Esophagus squamous epithelium (tissue), 5 donors: ENCODE measurements at regions not wholly inside any gene's neighbourhood (a gene's known extent, or its start where the extent isn't known, plus 50 kb on each side); places are given as distances from the start of the nearest gene placed in this dataset.

ENCODE experiments used
- DNase-seq: peaks from one replicate; lab custom pipeline; 2025; lab: John Stamatoyannopoulos, UW
- H3K27ac ChIP-seq, 4 donors: fragments of 200-600 bp; sonication (generic); one replicate each; pipeline ENCODE4 v1.5.1; 2016 to 2019; ENCODE audit warnings: mild to moderate bottlenecking in 1 of 4
- H3K27me3 ChIP-seq, 4 donors: fragments of 200-600 bp; sonication (generic); 1 replicate in 3 of 4; 2 replicates in 1 of 4; pipeline versions ENCODE4 v1.5.1 to v1.6.0; 2017 to 2021; ENCODE audit warnings: antibody characterized with exemption in 1 of 4
- H3K36me3 ChIP-seq, 3 donors: fragments of 200-600 bp; sonication (generic); one replicate each; pipeline ENCODE4 v1.5.1; 2016 to 2019
- H3K4me1 ChIP-seq, 3 donors: fragments of 200-600 bp; sonication (generic); one replicate each; pipeline ENCODE4 v1.5.1; 2017 to 2019
- H3K4me3 ChIP-seq, 4 donors: fragments of 200-600 bp; sonication (generic); 1 replicate in 3 of 4; 2 replicates in 1 of 4; pipeline ENCODE4 v1.5.1; 2016 to 2019; ENCODE audit warnings: mild to moderate bottlenecking in 2 of 4, moderate library complexity in 1 of 4
- H3K9me3 ChIP-seq, 3 donors: fragments of 200-600 bp; sonication (generic); one replicate each; pipeline ENCODE4 v1.5.1; 2016 to 2019
- CTCF ChIP-seq, 6 experiments: fragments of 450-650 bp in 4 of 6; fragments of 200-600 bp in 2 of 6; sonication (generic) in 2 of 6; IDR thresholded peaks; one replicate each; pipeline ENCODE4 v1.5.1; 2016 to 2019; ENCODE audit warnings: antibody characterized with exemption in 6 of 6, mild to moderate bottlenecking in 4 of 6, moderate library complexity in 4 of 6
- POLR2A ChIP-seq, 4 donors: fragments of 450-650 bp; IDR thresholded peaks; one replicate each; pipeline ENCODE4 v1.6.1; 2017; ENCODE audit warnings: antibody characterized with exemption in 4 of 4, mild to moderate bottlenecking in 4 of 4, moderate library complexity in 3 of 4
- WGBS, 2 donors: methylation state at CpG; one replicate each; pipeline ENCODE4 v1.1.5; 2018; 5-methylcytosine and 5-hydroxymethylcytosine counted together
- intact Hi-C: fragments of 100-400 bp; cut with DNase I; formaldehyde crosslinking; loops from one replicate; pipeline ENCODE4 v1.15.0; 2022
- donor health status: DM: yes; HTN: yes; CAD: no.

GRCh38 chr3:22495241-22495640 lies 707.9 kb upstream of the UBE2E2 start:
- no peaks in the 10 kb centered on the region for H3K4me1 ChIP-seq
- intact Hi-C loops, result no loop called here
- H3K36me3 ChIP-seq, result no peaks in the 10 kb centered on the region
- no peak overlapping the region for H3K27ac ChIP-seq
- no peaks in the 10 kb centered on the region for H3K27me3 ChIP-seq
- 47 to 54% methylated on average over 2 of the region's 2 CpGs for WGBS, 2 donors
- H3K9me3 ChIP-seq, result no peaks in the 10 kb centered on the region
- no peak overlapping the region for H3K4me3 ChIP-seq
- TF ChIP-seq POLR2A (IDR thresholded peaks at IDR 0.05), result no peak
- DNase-seq, result no peak

GRCh38 chr3:22495791-22496190 lies 707.3 kb upstream of the UBE2E2 start:
- H3K36me3 ChIP-seq, result no peaks in the 10 kb centered on the region
- no peak for TF ChIP-seq POLR2A (IDR thresholded peaks at IDR 0.05)
- no peak for TF ChIP-seq CTCF (IDR thresholded peaks at IDR 0.05)
- H3K27ac ChIP-seq, result no peak overlapping the region
- no peaks in the 10 kb centered on the region for H3K27me3 ChIP-seq
- no peaks in the 10 kb centered on the region for H3K4me1 ChIP-seq
- 15 to 32% methylated on average over 1 of the region's 1 CpG for WGBS, 2 donors
- no peak overlapping the region for H3K4me3 ChIP-seq
- H3K9me3 ChIP-seq, result no peaks in the 10 kb centered on the region
- DNase-seq, result no peak
- intact Hi-C loops, result no loop called here

- Histone ChIP-seq H3K27ac (no peak overlapping the region), H3K4me3 (no peak overlapping the region), H3K27me3 (no peaks in the 10 kb centered on the region), H3K36me3 (no peaks in the 10 kb centered on the region), H3K9me3 (no peaks in the 10 kb centered on the region), H3K4me1 (no peaks in the 10 kb centered on the region)
- WGBS, 2 donors, result 83 to 94% methylated on average over 1 of the region's 1 CpG
- TF ChIP-seq CTCF (IDR thresholded peaks at IDR 0.05) (no peak), POLR2A (IDR thresholded peaks at IDR 0.05) (no peak)
- intact Hi-C loops, result no loop called here
- DNase-seq, result no peak
Measured at GRCh38 chr3:22496641-22497040, 706.5 kb upstream of the UBE2E2 start.

GRCh38 chr3:22506871-22507270 lies 696.3 kb upstream of the UBE2E2 start:
- Histone ChIP-seq H3K36me3 (no peaks in the 10 kb centered on the region), H3K27me3 (no peaks in the 10 kb centered on the region), H3K9me3 (no peaks in the 10 kb centered on the region), H3K4me1 (no peaks in the 10 kb centered on the region), H3K27ac (no peak overlapping the region), H3K4me3 (no peak overlapping the region)
- intact Hi-C loops, result no loop called here
- DNase-seq, result no peak
- WGBS, 2 donors, result 27 to 50% methylated on average over 1 of the region's 1 CpG
- TF ChIP-seq CTCF (IDR thresholded peaks at IDR 0.05), result no peak
- TF ChIP-seq POLR2A (IDR thresholded peaks at IDR 0.05), result no peak

GRCh38 chr3:22507709-22508108 lies 695.4 kb upstream of the UBE2E2 start:
- no peak for DNase-seq
- H3K27ac ChIP-seq, result no peak overlapping the region
- intact Hi-C loops, result no loop called here
- H3K4me1 ChIP-seq, result no peaks in the 10 kb centered on the region
- H3K4me3 ChIP-seq, result no peak overlapping the region
- no peaks in the 10 kb centered on the region for H3K9me3 ChIP-seq
- no peaks in the 10 kb centered on the region for H3K27me3 ChIP-seq
- TF ChIP-seq CTCF (IDR thresholded peaks at IDR 0.05), result no peak
- no peak for TF ChIP-seq POLR2A (IDR thresholded peaks at IDR 0.05)
- no peaks in the 10 kb centered on the region for H3K36me3 ChIP-seq

GRCh38 chr3:22523925-22524324 lies 679.2 kb upstream of the UBE2E2 start:
- DNase-seq, result no peak
- Histone ChIP-seq H3K27ac (no peak overlapping the region), H3K9me3 (no peaks in the 10 kb centered on the region), H3K4me3 (no peak overlapping the region), H3K4me1 (no peaks in the 10 kb centered on the region), H3K27me3 (no peaks in the 10 kb centered on the region), H3K36me3 (no peaks in the 10 kb centered on the region)
- TF ChIP-seq CTCF (IDR thresholded peaks at IDR 0.05), result no peak
- TF ChIP-seq POLR2A (IDR thresholded peaks at IDR 0.05), result no peak
- intact Hi-C loops, result no loop called here
- WGBS, 2 donors, result 78 to 88% methylated on average over 3 of the region's 3 CpGs
